ENCODE measurements at regions not wholly inside any gene's neighbourhood (a gene's known extent, or its start where the extent isn't known, plus 50 kb on each side); places are given as distances from the start of the nearest gene placed in this dataset.

DNA sequence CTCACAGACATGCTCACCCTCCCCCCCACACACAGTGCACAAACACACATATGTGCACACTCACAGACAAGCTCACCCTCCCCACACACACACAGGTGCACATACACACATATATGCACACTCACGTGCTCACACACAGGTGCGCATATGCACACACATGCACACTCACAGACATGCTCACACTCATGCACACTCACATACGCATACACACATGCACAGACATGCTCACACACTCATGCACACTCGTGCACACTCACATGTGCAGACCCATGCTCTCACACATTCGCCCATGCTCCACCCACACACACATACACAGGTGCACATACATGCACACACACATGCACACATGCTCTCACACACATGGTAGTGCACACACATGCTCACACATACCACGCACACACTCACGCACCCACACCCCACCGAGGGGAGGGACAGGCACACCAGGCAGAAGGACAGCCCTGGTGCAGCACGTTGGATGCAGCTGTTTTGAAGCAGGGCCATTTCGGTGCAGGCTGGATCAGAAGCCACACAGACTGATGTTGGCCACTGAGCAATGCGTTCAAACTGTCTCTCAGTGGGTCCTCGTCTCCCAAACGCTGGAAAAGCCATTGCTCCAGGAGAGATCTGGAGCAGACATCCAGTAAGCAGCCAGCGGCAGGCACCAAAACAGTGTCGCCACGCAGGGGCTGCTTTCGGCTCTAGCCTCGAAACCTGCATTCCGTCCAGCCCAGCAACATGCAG, 86.2 kb upstream of the ZNF469 start:
- DNase-seq (ENCODE audit: low read depth in 2 of 3, low spot score in 2 of 3), result no peak

DNA sequence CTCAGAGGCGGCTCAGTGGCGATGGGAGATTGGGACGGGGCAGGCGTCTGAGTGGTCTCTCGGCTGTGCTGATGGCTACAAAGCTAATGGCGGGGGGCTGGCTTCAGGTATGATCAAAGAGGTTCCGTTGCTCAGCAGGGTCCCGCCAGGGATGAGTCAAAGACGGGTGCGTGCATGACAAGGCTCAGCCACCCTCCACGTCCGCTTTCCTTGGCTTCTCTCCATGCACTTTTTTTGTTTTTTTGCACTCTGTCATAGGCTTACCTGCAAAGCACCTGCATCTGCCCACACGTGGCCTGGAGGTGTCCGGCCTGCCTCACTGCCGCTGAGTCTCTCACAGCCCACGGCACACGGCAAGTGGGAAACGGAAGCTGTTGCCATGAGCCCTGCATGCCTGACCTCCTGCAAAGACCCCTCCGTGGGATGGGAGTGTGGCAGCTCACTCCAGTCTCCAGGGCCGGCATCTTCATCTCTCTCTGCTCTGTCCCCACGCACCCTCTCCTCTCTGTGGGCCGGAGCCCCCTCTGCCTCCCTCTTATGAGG, 85.5 kb upstream of the ZNF469 start:
- DNase-seq (ENCODE audit: low read depth in 2 of 3, low spot score in 2 of 3), result no peak

DNA sequence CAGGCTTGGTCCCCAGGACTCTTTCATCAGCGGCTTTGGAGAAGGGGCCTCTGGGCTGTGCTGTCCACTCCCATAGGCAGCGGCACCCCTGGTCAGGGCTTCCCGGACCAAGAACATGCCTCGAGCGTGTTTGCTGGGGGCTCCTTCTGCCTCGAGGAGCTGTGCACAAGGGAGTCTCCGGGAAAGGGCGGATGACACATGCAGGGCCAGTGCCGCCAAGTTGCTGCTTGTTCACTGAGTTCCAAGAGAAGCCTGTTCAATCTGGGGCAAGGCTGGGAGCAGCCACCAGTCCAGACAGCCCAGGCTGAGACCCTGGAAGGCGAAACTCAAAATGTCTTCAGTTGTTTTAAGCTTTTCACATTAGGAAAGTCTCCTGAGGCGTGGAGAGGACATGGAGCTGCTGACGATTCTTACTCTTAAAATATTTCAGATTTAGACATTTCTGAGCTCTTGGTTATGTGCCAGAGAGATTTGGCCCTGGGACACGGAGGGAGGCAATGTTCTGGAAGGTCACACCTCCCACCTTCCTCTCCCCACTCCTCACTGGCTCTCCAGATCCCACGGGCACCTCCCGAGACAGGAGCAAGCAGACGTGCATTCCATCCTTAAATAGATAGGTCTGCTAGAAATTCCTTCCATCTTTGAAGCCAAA, 84.5 kb upstream of the ZNF469 start:
- no peak for DNase-seq (ENCODE audit: low read depth in 2 of 3, low spot score in 2 of 3)

DNA sequence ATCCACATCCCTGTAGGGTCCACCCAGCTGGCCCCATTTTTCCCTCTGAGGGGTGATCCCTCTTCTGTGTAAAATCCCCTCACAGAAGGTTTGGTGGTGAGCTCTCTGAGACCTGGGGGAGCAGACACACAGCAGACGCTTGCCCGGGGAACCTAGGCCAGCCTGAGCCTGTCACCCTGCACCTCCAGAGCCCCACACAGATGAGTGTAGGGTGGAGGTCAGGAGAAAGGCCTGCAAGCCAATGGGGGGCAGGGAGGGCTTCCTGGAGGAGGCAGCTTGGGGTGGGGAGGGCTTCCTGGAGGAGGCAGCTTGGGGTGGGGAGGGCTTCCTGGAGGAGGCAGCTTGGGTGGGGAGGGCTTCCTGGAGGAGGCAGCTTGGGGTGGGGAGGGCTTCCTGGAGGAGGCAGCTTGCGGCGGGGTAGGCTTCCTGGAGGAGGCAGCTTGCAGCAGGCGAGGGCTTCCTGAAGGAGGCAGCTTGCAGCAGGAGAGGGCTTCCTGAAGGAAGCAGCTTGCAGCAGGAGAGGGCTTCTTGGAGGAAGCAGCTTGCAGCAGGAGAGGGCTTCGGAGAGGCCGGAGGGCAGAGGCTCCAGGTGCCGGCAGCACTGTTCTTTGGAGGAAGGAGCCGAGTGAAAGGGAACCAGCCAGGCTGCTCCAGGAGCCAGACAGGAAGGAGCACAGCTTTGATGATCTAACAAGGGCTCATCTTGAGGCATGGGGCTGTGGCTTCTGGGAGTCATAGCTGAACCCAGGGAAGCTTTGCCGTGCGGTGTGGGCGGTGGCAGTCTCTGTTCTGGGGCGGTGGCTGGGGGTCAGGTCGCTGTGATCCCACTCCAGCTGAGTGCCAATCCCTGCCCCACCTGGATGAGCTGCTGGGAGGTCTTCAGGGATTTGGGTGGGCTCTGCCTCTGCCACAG, 83.7 kb upstream of the ZNF469 start:
- DNase-seq (ENCODE audit: low read depth in 2 of 3, low spot score in 2 of 3), result no peak

DNA sequence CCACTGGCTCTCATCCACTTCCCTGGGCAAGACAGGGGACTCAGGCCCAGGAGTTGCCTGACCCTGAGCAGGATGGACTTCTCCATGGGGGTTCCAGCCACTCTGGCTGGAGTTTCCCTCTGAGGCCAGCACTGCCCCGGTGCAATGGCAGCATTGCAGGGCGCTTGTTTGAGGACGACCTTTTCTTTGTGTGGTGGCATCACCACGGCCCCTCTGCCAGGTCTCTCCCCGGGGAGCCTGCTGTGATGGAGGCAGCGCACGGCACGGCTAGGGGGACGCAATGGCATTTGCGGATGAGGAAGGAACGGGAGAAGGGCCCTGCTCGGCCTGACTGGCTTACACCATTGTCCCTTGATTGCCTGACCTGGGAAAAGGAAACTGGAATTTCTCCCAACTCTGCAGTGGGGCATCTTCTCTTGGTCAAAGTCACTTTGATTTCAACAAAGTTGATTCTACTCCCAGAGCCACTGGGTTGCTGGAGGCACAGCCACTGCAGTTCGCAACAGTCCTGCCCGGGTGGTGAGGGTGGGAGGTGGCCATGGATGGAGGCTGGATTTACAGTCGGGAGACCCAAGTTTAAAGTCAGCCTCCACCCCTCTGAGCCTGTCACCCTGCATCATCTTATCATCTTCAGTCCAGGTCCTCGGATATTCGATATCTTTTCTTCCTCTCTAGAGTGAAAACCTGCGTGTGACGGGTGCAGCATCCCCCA, 82.9 kb upstream of the ZNF469 start:
- DNase-seq (ENCODE audit: low read depth in 2 of 3, low spot score in 2 of 3), result no peak

DNA sequence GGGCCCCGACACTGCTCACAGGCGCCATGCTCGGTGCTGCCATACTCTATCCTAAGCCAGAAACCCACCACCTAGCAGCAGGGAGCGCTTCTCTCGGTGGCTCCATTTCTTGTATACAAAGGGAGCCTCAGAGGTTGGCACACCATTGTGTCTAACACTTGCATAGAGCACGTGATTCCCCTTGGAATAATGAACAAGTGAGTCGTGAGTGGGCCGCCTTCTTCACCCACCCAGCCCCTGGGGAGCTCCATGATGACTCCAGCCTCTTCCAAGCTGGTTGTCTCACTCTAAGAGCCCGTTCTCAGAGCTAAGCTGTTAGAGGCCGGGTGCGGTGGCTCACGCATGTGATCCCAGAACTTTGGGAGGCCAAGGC, 82.3 kb upstream of the ZNF469 start:
- no peak for DNase-seq (ENCODE audit: low read depth in 2 of 3, low spot score in 2 of 3)

DNA sequence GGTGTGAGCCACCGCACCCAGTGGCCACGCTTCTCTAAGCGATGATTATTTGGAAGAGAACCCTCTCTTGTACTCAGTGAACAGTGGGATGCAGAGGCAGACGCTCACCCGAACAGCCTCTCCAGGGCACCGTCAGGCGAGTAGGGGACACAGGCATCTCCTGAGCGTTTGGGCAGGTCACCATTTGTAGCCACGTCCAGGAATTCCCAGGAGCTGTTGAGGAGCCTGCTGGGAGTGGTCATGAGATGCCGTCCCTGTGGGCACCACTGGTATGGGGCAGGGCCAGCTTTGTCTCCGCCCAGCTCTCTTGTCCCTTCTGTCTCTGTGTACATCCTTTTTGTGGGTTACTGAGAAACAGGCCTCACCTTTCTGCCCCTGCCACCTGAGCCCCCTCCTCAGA, 81.3 kb upstream of the ZNF469 start:
- no peak for DNase-seq (ENCODE audit: low read depth in 2 of 3, low spot score in 2 of 3)

DNA sequence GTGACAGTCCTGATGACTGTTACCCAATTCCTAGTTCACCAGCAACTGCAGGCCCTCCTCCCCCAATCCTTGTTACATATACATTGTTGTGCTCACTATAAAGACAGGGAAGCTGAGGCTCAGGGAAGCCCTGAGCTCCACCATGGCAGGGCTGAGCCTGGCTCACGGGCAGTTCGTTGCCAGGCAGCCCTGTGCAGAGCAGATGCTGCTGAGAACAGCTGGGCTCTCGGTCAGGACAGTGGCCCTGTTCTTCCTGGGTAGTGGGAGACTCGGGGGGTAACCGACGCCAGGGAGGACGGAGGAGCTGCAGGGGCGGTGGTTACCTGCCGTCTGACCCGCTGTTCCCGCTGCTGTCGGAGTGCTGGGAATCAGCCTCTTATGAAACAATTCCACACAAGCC, 80.9 kb upstream of the ZNF469 start:
- DNase-seq (ENCODE audit: low read depth in 2 of 3, low spot score in 2 of 3), result no peak

DNA sequence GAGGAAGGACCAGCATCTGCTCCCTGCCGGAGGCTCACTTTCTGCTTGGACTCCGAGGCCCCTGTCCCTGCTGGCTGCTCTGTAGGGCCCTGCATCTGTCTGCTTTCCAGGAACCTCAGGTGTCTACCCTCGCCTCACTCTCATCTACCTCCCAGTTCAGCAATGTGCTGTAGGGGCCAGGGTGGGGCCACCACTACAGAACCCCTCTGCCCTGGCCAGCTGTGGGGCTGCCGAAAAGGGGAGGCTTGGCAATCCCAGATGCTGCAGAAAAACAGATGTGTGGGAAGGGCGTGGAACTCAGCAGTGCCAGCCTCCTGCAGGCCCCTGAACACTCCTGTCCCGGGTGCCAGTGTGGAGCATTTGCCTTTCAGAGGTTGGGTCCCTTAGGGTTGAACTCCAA, 80.1 kb upstream of the ZNF469 start:
- DNase-seq (ENCODE audit: low read depth in 2 of 3, low spot score in 2 of 3), result no peak

DNA sequence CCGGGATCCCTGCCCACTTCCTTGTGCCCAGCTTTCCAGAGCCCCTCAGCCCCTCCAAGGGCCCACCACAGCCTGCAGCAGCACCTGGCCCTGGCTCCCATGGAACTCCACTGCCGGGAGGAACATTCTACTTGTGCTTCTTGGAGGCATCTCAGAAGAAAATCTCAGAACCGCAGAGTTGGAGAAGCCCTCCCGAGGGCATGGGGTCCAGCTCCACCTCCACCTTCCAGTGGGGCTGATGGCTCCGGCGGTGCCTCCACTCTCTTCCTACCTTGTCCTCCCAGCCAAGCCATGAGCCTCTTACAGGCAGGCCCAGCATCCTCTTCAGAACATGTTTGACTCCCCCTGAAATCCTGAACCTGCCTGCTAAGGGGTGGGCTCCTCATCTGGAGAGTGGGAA, 79.4 kb upstream of the ZNF469 start:
- DNase-seq (ENCODE audit: low read depth in 2 of 3, low spot score in 2 of 3), result no peak

DNA sequence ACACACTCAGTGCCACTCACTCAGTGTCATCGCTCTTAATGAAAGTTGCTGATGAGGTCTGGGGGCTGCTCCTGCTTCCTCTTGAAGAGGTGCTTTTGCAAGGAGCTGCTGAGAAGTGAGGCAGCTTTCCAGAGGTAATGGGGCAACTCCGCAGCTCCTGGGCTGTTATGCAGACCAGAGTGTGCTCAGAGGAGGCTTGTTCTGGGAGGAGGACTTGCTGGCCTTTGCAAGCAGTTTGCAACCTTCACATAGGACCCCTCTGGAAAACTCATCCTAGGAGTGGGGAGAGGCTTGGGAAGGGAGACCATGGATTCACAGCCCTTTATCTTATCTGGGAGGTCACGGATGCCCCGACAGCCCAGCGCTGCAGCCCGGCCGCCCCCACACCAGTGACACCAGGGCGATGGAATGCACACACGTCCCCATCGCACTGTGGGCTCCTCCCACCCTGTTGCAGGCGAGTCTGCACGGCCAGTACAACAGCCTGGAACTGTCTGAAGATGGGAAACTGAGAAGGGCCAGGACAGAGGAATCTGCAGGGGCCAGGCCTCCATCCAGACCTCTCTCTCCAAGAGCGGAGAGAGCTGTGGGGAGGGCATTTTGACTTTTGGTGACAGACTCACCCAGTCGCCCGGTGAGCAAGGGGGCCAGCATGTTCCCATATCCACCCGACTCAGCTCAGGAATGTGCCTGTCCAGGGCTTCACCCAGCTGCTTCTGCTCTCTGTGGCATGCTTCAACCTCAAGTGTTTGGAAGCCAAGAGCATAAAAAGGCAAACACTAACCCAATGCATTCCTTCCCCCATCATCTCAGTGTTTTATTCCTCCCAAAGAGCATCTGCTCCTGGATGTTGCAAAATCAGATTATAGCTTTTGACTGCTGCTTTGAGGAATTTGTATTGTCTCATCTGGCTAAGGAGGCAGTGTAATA, 78.6 kb upstream of the ZNF469 start:
- DNase-seq (ENCODE audit: low read depth in 2 of 3, low spot score in 2 of 3), result no peak

DNA sequence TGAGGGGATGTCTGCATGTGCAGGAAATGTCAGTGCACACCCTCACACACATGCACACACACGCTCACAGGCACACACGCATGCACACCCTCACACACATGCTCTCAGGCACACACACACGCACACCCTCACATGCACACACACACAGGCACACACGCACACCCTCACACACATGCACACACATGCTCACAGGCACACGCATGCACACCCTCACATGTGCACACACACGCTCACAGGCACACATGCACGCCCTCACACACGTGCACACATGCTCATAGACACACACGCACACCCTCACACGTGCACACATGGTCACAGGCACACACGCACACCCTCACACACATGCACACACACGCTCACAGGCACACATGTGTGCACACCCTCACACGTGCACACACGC, 77.6 kb upstream of the ZNF469 start:
- DNase-seq (ENCODE audit: low read depth in 2 of 3, low spot score in 2 of 3), result no peak

DNA sequence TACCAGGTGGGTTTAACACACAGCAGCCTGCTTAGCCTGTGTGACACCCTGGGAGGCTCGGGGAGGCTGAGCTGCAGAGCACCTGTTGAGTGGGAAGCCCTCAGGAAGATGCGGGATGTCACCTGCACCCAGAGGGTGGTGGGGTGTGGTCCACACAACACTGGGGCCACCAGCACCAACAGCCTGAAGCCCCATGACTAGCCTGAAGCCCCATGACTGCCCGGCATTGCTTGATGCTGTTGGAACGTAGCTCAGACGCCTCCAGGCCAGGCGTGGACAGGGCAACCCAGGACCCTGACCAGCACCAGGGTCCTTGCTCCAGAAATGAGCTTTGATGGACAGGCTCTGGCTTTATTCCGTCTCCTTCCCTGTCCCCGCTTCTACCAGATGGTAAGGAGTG, 76.3 kb upstream of the ZNF469 start:
- no peak for DNase-seq (ENCODE audit: low read depth in 2 of 3, low spot score in 2 of 3)

DNA sequence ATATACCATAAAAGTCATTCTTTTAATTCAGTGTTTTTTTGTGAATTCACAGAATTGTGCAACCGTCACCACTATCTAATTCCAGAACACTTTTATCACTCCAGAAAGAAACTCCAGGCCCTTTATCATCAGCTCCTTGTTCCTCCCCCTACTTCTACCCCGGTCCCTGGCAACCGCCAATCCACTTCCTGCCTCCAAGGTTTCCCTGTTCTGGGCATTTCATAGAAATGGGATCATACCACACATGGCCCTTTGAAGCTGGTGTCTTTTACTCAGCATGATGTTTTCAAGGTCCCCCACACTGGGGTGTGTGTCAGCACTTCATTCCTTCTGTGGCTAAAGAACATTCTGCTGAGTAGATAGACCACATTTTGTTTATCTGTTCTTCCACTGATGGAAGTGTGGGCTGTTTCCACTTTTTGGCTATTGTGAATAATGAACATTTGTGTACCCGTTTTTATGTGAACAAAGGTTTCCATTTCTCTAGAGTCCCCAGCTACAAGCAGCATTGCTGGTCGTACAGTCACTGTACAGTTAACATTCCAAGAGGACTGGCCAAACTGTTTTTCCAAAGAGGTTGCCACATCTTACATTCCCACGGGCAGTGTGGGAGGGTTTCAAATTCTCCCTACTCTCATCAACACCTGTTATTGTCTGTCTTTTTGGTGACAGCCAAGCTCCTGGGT, 75.8 kb upstream of the ZNF469 start:
- no peak for DNase-seq (ENCODE audit: low read depth in 2 of 3, low spot score in 2 of 3)

DNA sequence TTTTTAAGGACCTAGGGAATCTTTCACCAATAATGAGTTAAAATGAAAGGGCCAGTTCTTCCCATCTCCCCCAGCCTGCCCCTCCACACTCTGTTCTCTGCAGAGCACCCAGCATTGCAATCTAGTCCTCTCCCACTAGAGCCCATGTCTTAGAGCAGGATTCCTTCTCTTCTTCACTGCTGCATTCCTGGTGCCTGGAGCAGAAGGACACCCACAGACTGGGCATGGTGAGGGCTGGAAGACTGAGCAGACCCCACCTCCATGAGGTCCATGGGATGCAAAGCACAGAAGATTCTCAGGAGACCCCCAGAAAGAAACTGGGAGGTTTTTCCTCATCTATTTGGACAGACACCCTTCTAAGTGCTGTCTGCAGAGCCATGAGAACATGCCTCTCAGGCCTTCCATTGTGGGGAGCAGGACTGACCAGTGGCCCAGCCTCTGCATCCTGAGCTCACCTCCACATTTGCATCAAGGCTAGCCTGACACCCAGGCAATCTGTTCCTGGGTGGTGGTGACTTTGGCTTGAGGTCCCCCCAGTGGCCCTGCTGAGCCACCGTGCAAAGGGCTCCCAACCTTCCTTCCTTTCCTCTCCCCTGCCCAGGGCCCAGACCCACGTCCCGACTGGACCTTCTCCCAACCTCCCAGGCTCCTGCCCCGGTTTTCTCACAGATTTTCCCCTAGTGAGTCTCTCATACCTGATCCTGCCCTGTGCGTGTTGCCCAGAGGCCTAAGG, 74.2 kb upstream of the ZNF469 start:
- no peak for DNase-seq (ENCODE audit: low read depth in 2 of 3, low spot score in 2 of 3)

DNA sequence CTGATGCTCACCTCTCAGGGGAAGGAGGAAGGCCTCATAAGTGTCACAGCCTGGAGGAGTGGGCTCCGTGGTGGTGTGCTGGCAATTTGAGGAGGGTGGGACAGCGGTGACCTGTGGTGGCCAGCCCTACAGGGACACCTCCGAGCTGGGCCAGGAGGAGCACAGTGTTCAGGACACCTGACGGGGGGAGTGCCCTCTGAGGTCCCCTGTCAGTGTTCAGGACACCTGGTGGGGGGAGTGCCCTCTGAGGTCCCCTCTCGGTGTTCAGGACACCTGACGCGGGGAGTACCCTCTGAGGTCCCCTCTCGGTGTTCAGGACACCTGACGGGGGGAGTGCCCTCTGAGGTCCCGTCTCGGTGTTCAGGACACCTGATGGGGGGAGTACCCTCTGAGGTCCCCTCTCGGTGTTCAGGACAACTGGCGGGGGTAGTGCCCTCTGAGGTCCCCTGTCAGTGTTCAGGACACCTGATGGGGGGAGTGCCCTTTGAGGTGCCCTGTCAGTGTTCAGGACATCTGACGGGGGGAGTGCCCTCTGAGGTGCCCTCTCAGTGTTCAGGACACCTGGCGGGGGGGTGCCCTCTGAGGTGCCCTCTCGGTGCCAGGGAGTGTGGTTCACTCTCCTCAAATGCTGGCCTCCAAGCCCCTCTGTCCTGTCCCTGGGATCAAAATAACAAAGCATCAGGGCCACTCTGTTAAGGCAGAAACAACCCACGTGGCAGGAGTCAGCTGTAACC, 73.4 kb upstream of the ZNF469 start:
- DNase-seq (ENCODE audit: low read depth in 2 of 3, low spot score in 2 of 3), result no peak

DNA sequence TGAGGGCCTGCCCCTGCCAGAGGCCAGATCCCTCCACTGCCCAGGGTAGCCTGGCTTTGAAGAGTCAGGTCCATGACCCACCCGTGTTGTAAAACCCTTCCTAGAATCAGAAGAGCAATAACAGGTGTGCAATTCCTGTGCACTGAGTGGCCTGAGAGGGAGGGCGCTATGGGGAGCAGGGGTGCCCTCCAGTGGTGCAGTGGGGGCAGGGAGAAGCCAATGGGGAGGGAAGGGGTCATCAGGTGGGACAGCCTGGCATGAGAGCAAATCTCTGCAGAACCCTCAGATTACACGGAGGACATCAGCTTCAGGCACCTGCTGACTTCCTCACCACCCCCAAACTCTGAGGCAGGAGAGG, 72.9 kb upstream of the ZNF469 start:
- DNase-seq (ENCODE audit: low read depth in 2 of 3, low spot score in 2 of 3), result no peak

Data from hematopoietic multipotent progenitor cell (in vitro differentiated cells).